ENCODE measurements at regions not wholly inside any gene's neighbourhood (a gene's known extent, or its start where the extent isn't known, plus 50 kb on each side); places are given as distances from the start of the nearest gene placed in this dataset.

GRCh38 chr1:4972761-4973320 lies 318.4 kb downstream of the AJAP1 start:
- TF ChIP-seq CTCF (conservative IDR thresholded peaks at IDR 0.05 in 1 of 2, IDR thresholded peaks at IDR 0.05 in 1 of 2; ENCODE audit: low read depth in 1 of 2, low read length in 2 of 2) (no peak), EZH2 (IDR thresholded peaks at IDR 0.05; ENCODE audit: low read length, missing control alignments) (no peak)

Data from fibroblast of lung (primary cell).